ENCODE measurements at regions not wholly inside any gene's neighbourhood (a gene's known extent, or its start where the extent isn't known, plus 50 kb on each side); places are given as distances from the start of the nearest gene placed in this dataset.
"Not testable (repeated sequence)": the region's sequence is repeated elsewhere in the genome, so short reads cannot be mapped to it uniquely, and the experiment has no call there.

DNA sequence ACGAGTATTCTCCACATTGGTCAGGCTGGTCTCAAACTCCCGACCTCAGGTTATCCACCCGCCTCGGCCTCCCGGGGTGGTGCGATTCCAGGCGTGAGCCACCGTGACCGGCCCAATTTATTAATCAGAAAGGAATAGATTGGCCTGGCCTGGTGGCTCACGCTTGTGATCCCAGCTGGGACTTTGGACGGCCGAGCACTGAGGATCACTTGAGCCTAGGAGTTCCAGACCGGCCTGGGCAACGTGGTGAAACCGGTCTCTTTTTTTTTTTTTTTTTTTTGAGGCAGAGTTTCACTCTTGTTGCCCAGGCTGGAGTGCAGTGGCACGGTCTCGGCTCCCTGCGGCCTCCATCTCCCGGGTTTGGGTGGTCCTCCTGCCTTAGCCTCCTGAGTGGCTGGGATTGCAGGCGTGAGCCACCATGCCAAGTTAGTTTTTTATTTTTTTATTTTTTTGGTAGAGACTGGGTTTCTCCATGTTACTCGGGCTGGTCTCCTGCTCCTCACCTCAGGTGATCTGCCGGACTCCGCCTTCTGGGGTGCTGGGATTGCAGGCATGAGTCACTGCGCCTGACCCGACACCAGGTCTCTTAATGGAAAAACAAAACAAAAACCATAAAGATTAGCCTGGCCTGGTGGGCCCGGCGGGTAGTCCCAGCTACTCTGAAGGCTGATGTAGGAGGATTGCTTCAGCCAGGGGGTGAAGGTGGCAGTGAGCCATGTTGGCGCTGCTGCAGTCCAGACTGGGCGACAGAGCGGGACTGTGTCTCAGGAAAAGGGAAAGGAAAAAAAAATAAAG is 141.0 kb downstream of the GOLGA6L22 start:
- H3K4me2 ChIP-seq; H3K9ac ChIP-seq; H4K20me1 ChIP-seq; H3K4me3 ChIP-seq; H3K27me3 ChIP-seq; H3K4me1 ChIP-seq; H3K9me3 ChIP-seq (replicated peaks in 1 of 11); H3K27ac ChIP-seq; H3K36me3 ChIP-seq: not testable (repeated sequence)

GRCh38 chr15:22616976-22617375 is 158.3 kb downstream of the GOLGA6L22 start:
- not testable (repeated sequence) for H3K4me2 ChIP-seq; H3K4me3 ChIP-seq; H3K4me1 ChIP-seq; H3K9me3 ChIP-seq (replicated peaks in 1 of 11); H3K27ac ChIP-seq; H3K27me3 ChIP-seq; H3K36me3 ChIP-seq; H4K20me1 ChIP-seq; H3K9ac ChIP-seq

- H3K27me3 ChIP-seq; H3K36me3 ChIP-seq; H3K9me3 ChIP-seq (replicated peaks in 1 of 11); H3K4me3 ChIP-seq; H3K4me2 ChIP-seq; H3K9ac ChIP-seq; H4K20me1 ChIP-seq; H3K27ac ChIP-seq; H3K4me1 ChIP-seq: not testable (repeated sequence)
Observed at GRCh38 chr15:22631789-22632188, 154.7 kb upstream of the NIPA1 start.

DNA sequence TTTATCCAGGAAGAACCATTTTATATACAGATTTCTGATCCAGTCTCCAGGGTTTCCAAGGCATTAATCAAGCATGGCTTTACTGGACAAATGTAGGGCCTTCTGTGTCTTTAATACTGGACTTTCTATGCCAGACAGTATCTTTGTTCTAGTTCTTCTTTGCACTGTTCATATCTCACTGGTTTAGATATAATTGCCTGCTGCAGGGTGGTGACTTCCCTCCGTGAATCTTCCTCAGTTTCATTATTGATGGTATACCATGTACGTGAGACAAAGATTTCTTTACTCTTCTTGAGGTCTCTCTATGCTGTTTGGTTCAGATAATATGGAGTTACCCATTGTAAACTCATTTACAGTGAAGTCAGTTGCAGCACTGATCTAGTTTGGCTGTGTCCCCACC is 146.5 kb upstream of the NIPA1 start:
- H3K27me3 ChIP-seq; H4K20me1 ChIP-seq; H3K27ac ChIP-seq; H3K4me3 ChIP-seq; H3K9me3 ChIP-seq (replicated peaks in 1 of 11); H3K4me2 ChIP-seq; H3K36me3 ChIP-seq; H3K4me1 ChIP-seq; H3K9ac ChIP-seq: not testable (repeated sequence)

DNA sequence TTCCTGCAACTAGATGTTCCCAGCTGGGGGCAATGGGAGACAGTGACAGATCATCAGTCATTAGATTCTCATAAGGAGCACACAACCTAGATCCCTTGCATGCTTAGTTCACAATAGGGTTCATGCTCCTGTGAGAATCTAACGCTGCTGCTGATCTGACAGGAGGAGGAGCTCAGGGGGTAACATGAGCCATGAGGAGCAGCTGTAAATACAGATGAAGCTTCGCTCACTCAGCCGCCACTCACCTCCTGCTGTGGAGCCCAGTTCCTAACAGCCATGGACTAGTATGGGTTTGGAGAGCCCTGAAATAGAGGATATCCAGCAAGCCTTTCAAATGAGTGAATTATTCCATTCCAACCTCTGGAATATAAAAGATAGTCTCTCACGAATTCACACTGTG is 137.0 kb upstream of the NIPA1 start:
- H3K4me3 ChIP-seq; H3K27me3 ChIP-seq; H3K9me3 ChIP-seq (replicated peaks in 1 of 11); H4K20me1 ChIP-seq; H3K36me3 ChIP-seq; H3K4me1 ChIP-seq; H3K27ac ChIP-seq; H3K9ac ChIP-seq; H3K4me2 ChIP-seq: not testable (repeated sequence)

DNA sequence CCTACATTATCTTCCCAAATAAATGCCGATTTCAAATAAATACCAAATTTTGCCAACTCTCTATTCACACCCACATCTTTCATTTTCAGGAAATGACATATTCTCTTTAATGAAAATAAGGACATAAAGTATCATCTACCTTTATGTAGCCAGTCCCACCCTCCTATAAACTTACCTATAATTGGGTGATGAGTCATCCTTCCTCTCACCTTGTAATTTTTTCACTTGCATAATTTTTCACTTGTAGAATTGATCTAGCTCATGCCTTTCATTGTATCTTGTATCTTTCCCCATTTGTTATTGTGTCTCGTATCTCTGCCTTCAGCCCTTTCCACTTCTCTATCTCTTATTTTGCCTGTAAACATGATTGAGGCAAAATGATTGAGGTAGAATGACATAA is 135.3 kb upstream of the NIPA1 start:
- H3K36me3 ChIP-seq; H3K4me2 ChIP-seq; H3K4me1 ChIP-seq; H3K27me3 ChIP-seq; H3K9ac ChIP-seq; H3K4me3 ChIP-seq; H3K27ac ChIP-seq; H3K9me3 ChIP-seq (replicated peaks in 1 of 11); H4K20me1 ChIP-seq: not testable (repeated sequence)

- peak overlapping the region; percentile 60 to 85 (median 81) for H3K9ac ChIP-seq
- not testable (repeated sequence) for H3K36me3 ChIP-seq; H3K9me3 ChIP-seq (replicated peaks in 1 of 11); H3K4me1 ChIP-seq; H3K27me3 ChIP-seq; H4K20me1 ChIP-seq
- H3K4me2 ChIP-seq, result peak overlapping the region; percentile 59 to 87 (median 76)
- H3K27ac ChIP-seq, result peak overlapping the region in 10 of 11 experiments; percentile 50 to 87 (median 82); a peak in 20 of 22 replicates
- H3K4me3 ChIP-seq, result peak overlapping the region; percentile 64 to 78 (median 70)
Observed at GRCh38 chr15:22664294-22665058, 122.0 kb upstream of the NIPA1 start.

GRCh38 chr15:22665059-22665702 is 121.3 kb upstream of the NIPA1 start:
- H3K9me3 ChIP-seq (replicated peaks in 1 of 11); H3K36me3 ChIP-seq; H3K27me3 ChIP-seq; H3K4me1 ChIP-seq; H4K20me1 ChIP-seq: not testable (repeated sequence)
- H3K27ac ChIP-seq, result peak overlapping the region in 10 of 11 experiments; percentile 50 to 87 (median 82); a peak in 19 of 22 replicates
- H3K4me3 ChIP-seq, result peak overlapping the region; percentile 64 to 78 (median 70)
- peak overlapping the region; percentile 59 to 87 (median 76) for H3K4me2 ChIP-seq
- peak overlapping the region; percentile 60 to 85 (median 81); a peak in 21 of 22 replicates for H3K9ac ChIP-seq

- Histone ChIP-seq H3K27ac (peak overlapping the region in 9 of 11 experiments; percentile 73 to 87 (median 83); a peak in 17 of 22 replicates), H3K4me2 (peak overlapping the region; percentile 59 to 87 (median 76)), H3K9ac (peak overlapping the region in 9 of 11 experiments; percentile 75 to 85 (median 82); a peak in 14 of 22 replicates), H3K4me3 (peak overlapping the region; percentile 64 to 78 (median 70); a peak in 17 of 20 replicates)
- not testable (repeated sequence) for H4K20me1 ChIP-seq; H3K36me3 ChIP-seq; H3K4me1 ChIP-seq; H3K27me3 ChIP-seq; H3K9me3 ChIP-seq (replicated peaks in 1 of 11)
Observed at GRCh38 chr15:22665711-22666110, 120.7 kb upstream of the NIPA1 start.

DNA sequence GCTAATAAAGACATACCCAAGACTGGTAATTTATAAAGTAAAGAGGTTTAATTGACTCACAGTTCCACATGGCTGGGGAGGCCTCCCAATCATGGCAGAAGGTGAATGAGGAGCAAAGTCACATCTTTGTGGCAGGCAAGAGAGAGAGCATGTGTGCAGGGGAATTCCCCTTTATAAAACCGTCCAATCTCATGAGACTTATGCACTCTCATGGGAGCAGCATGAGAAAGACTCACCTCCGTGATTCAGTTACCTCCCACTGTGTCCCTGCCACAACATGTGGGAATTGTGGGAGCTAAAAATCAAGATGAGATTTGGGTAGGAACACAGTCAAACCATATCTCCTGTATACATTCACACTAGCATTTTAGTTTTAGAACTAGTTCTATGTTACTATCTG is 101.7 kb upstream of the NIPA1 start:
- H3K4me3 ChIP-seq, H3K27ac ChIP-seq, H3K4me1 ChIP-seq: not testable (repeated sequence)

GRCh38 chr15:22699881-22700280 is 86.6 kb upstream of the NIPA1 start:
- not testable (repeated sequence) for H3K4me1 ChIP-seq; H3K9ac ChIP-seq; H3K4me2 ChIP-seq; H4K20me1 ChIP-seq; H3K9me3 ChIP-seq (replicated peaks in 1 of 11); H3K27me3 ChIP-seq; H3K27ac ChIP-seq; H3K4me3 ChIP-seq; H3K36me3 ChIP-seq

More for the DNA sequence above, 101.7 kb upstream of the NIPA1 start:
- H3K27me3 ChIP-seq; H3K36me3 ChIP-seq; H4K20me1 ChIP-seq; H3K4me2 ChIP-seq; H3K9me3 ChIP-seq (replicated peaks in 1 of 11); H3K9ac ChIP-seq: not testable (repeated sequence)

- not testable (repeated sequence) for H3K27ac ChIP-seq, H3K4me2 ChIP-seq, H3K9ac ChIP-seq
Observed at GRCh38 chr15:22710831-22711341, 75.6 kb upstream of the NIPA1 start.

GRCh38 chr15:22713933-22714332 is 72.5 kb upstream of the NIPA1 start:
- H3K27me3 ChIP-seq, result peaks cover 6 to 25% (median 19%) of the 10 kb centered on the region in 11 experiments; a peak in 21 of 22 replicates
- H3K4me3 ChIP-seq; H3K27ac ChIP-seq; H3K4me1 ChIP-seq; H3K4me2 ChIP-seq; H3K9me3 ChIP-seq (replicated peaks in 1 of 11); H4K20me1 ChIP-seq; H3K9ac ChIP-seq; H3K36me3 ChIP-seq: not testable (repeated sequence)

More at GRCh38 chr15:22710831-22711341, 75.6 kb upstream of the NIPA1 start:
- H4K20me1 ChIP-seq; H3K4me3 ChIP-seq; H3K9me3 ChIP-seq (replicated peaks in 1 of 11); H3K36me3 ChIP-seq; H3K4me1 ChIP-seq: not testable (repeated sequence)
- peaks cover 6 to 22% (median 19%) of the 10 kb centered on the region in 11 experiments; a peak in 21 of 22 replicates for H3K27me3 ChIP-seq
